ENCODE measurements at regions not wholly inside any gene's neighbourhood (a gene's known extent, or its start where the extent isn't known, plus 50 kb on each side); places are given as distances from the start of the nearest gene placed in this dataset.

DNA sequence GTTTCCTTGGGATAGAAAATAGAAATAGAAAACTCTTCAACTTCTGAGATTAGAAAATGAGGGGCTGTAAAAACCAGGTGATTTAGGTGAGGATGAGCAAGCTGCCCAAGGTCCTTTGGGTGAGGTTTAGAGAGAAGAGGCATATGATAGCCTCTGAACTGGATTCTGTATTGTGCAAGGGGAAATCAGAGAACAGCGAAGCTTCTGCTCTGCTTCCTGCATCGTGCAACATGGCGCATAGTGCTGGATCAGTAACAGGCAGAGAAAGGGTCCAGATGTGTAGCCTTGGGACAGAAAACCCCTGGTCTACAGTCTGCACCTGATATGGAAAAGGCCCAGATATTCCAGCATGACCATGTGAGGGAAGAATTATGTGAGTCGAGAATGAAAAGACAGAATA is 121.7 kb downstream of the MBL2 start:
- H4K20me1 ChIP-seq (ENCODE audit: insufficient read depth): no peaks in the 10 kb centered on the region
- no peaks in the 10 kb centered on the region for H3K36me3 ChIP-seq (ENCODE audit: control insufficient read depth in 1 of 2, insufficient read depth in 2 of 2, low read length in 2 of 2)
- DNase-seq (ENCODE audit: low read depth, low spot score) (no peak), ATAC-seq (no peak)
- H3K4me2 ChIP-seq (ENCODE audit: low read length): no peak overlapping the region
- RAD21 ChIA-PET (ENCODE audit: low non-redundant PET in 1 of 2, low total read pairs in 2 of 2, uncharacterized antibody in 2 of 2, unreplicated experiment in 2 of 2): no interaction called here
- BruUV-seq (replicated peaks): no TSS peak
- intact Hi-C loops (cut with micrococcal nuclease): no loop called here
- H3K9me3 ChIP-seq (ENCODE audit: control insufficient read depth in 1 of 2, insufficient read depth in 1 of 2, low read depth in 1 of 2, low read length in 2 of 2): no peaks in the 10 kb centered on the region
- H2AFZ ChIP-seq (ENCODE audit: low read depth, low read length, poor library complexity, severe bottlenecking): no peak overlapping the region
- no peak overlapping the region for H3K27ac ChIP-seq (ENCODE audit: low read depth, low read length)
- POLR2A ChIA-PET: no interaction called here
- no peak overlapping the region for H3K4me3 ChIP-seq (replicated peaks in 1 of 2; ENCODE audit: low read depth in 1 of 2, low read length in 2 of 2)
- no peaks in the 10 kb centered on the region for H3K4me1 ChIP-seq (ENCODE audit: control insufficient read depth in 1 of 2, insufficient read depth in 2 of 2, low read length in 2 of 2)
- TF ChIP-seq, protein P1, sequence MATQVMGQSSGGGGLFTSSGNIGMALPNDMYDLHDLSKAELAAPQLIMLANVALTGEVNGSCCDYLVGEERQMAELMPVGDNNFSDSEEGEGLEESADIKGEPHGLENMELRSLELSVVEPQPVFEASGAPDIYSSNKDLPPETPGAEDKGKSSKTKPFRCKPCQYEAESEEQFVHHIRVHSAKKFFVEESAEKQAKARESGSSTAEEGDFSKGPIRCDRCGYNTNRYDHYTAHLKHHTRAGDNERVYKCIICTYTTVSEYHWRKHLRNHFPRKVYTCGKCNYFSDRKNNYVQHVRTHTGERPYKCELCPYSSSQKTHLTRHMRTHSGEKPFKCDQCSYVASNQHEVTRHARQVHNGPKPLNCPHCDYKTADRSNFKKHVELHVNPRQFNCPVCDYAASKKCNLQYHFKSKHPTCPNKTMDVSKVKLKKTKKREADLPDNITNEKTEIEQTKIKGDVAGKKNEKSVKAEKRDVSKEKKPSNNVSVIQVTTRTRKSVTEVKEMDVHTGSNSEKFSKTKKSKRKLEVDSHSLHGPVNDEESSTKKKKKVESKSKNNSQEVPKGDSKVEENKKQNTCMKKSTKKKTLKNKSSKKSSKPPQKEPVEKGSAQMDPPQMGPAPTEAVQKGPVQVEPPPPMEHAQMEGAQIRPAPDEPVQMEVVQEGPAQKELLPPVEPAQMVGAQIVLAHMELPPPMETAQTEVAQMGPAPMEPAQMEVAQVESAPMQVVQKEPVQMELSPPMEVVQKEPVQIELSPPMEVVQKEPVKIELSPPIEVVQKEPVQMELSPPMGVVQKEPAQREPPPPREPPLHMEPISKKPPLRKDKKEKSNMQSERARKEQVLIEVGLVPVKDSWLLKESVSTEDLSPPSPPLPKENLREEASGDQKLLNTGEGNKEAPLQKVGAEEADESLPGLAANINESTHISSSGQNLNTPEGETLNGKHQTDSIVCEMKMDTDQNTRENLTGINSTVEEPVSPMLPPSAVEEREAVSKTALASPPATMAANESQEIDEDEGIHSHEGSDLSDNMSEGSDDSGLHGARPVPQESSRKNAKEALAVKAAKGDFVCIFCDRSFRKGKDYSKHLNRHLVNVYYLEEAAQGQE (IDR thresholded peaks at IDR 0.05; ENCODE audit: low read depth): no peak
- no peak for TF ChIP-seq CEBPB (IDR thresholded peaks at IDR 0.05; ENCODE audit: low read depth)
- TF ChIP-seq RAD21 (IDR thresholded peaks at IDR 0.05; ENCODE audit: low read depth): no peak
- no peak for TF ChIP-seq POLR2A (IDR thresholded peaks at IDR 0.05; ENCODE audit: borderline replicate concordance, extremely low read depth, insufficient read depth, insufficient read length)
- TF ChIP-seq SP1 (IDR thresholded peaks at IDR 0.05; ENCODE audit: low read depth): no peak
- no peak for TF ChIP-seq CBX3 (IDR thresholded peaks at IDR 0.05; ENCODE audit: low read depth)
- TF ChIP-seq MAX (IDR thresholded peaks at IDR 0.05): no peak
- no peak for TF ChIP-seq EZH2phosphoT487 (IDR thresholded peaks at IDR 0.05; ENCODE audit: borderline replicate concordance)
- TF ChIP-seq CTCF (IDR thresholded peaks at IDR 0.05 in 2 of 3, conservative IDR thresholded peaks at IDR 0.05 in 1 of 3; ENCODE audit: borderline replicate concordance in 1 of 3, insufficient read depth in 1 of 3, low read depth in 2 of 3, low read length in 2 of 3): no peak
- no peak for TF ChIP-seq POLR2AphosphoS5 (IDR thresholded peaks at IDR 0.05; ENCODE audit: low read depth, low read length)
- TF ChIP-seq SIN3A (IDR thresholded peaks at IDR 0.05; ENCODE audit: low read depth): no peak
- TF ChIP-seq ELF1 (IDR thresholded peaks at IDR 0.05; ENCODE audit: borderline replicate concordance, low read depth): no peak
- TF ChIP-seq FOSL1 (IDR thresholded peaks at IDR 0.05; ENCODE audit: low read depth): no peak
- TF ChIP-seq ZFX (IDR thresholded peaks at IDR 0.05): no peak
- TF ChIP-seq ZNF274 (IDR thresholded peaks at IDR 0.05; ENCODE audit: low read depth, low read length): no peak
- TF ChIP-seq EGR1 (IDR thresholded peaks at IDR 0.05; ENCODE audit: low read depth): no peak
- TF ChIP-seq SRF (IDR thresholded peaks at IDR 0.05; ENCODE audit: low read depth): no peak
- no peak for TF ChIP-seq EZH2 (IDR thresholded peaks at IDR 0.05)
- H3K9ac ChIP-seq (ENCODE audit: low read length): no peak overlapping the region
- CTCF ChIA-PET: interaction anchor here (0.6 kb wide), 1 partner anchor 78 kb away, joined by 3 read pairs; no protein-coding TSS in a partner anchor
- no peaks in the 10 kb centered on the region for H3K27me3 ChIP-seq (ENCODE audit: insufficient read depth, low read length)
- H3K9me2 ChIP-seq (ENCODE audit: insufficient read depth): no peaks in the 10 kb centered on the region
- H3K79me2 ChIP-seq (ENCODE audit: insufficient read depth, low read length): no peaks in the 10 kb centered on the region

Data from HCT116 (cell line).